Type B pancreatic cell (in vitro differentiated cells): ENCODE measurements at regions not wholly inside any gene's neighbourhood (a gene's known extent, or its start where the extent isn't known, plus 50 kb on each side); places are given as distances from the start of the nearest gene placed in this dataset.

Experiments used
- DNase-seq: peaks from one replicate; pipeline ENCODE4 v3.0.0; 2021; ENCODE audit warnings: mixed read lengths; ENCODE audit not compliant: unreplicated experiment; ENCODE audit errors: extremely low spot score
- H3K27ac Mint-ChIP-seq: 2 replicates; pipeline ENCODE4 v1.8.0; 2021; ENCODE audit warnings: mild to moderate bottlenecking, mixed read lengths
- H3K27me3 Mint-ChIP-seq: 2 replicates; pipeline ENCODE4 v1.8.0; 2021; ENCODE audit warnings: mixed read lengths
- H3K36me3 Mint-ChIP-seq: 2 replicates; pipeline ENCODE4 v1.8.0; 2021; ENCODE audit warnings: mixed read lengths
- H3K4me1 Mint-ChIP-seq: one replicate; pipeline ENCODE4 v1.8.0; 2021; ENCODE audit warnings: mixed read lengths; ENCODE audit not compliant: unreplicated experiment
- H3K4me3 Mint-ChIP-seq: 2 replicates; pipeline ENCODE4 v1.8.0; 2021; ENCODE audit warnings: mild to moderate bottlenecking, mixed read lengths
- H3K9me3 Mint-ChIP-seq: 2 replicates; pipeline ENCODE4 v1.8.0; 2021; ENCODE audit warnings: mixed read lengths
- TF ChIP-seq, protein P1 (sequence below): fragments of 200-600 bp; sonication (generic); conservative IDR thresholded peaks from 2 replicates; pipeline ENCODE4 v1.5.0; 2021; ENCODE audit warnings: antibody characterized with exemption, mild to moderate bottlenecking

DNA sequence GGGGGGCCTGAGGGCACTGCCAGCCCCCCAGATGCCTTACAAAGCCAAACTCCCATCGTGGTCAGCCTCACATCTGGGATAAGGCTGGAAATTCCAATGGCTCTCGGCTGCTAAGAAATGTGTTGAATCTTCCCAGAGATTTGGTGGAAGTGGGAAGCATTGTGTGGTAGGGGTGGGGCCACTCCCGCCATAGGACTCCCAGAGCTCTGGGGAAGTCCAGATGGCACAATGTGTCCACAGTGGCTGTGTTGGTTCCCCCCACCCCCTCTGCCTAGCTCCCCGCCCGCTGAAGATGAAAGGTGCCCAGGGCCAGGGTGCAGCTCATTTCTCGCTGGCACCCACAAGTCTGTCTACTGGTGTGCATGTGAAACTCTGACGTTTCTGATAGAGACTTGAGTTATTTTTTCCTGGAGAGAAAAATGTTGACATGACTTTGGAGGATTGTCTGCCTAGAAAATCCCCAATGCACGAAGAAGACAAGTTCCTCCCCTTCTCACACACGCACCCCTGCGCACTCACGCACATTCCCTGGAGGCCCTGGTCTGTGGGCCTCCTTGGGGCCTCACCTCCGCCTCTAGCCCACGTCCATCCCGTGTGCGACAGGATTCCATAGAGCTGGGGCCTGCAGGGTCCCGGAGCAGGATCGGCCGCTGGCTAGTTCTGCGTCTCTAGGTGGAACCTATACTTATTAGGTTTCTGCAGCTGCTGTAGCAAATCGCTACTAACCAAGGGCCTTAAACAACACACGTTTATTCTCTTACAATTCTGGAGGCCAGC is 199.1 kb downstream of the ZFP36L2 start:
- H3K4me1 Mint-ChIP-seq = peaks cover 58% of the 10 kb centered on the region
- no peak overlapping the region for H3K4me3 Mint-ChIP-seq
- TF ChIP-seq, protein P1, sequence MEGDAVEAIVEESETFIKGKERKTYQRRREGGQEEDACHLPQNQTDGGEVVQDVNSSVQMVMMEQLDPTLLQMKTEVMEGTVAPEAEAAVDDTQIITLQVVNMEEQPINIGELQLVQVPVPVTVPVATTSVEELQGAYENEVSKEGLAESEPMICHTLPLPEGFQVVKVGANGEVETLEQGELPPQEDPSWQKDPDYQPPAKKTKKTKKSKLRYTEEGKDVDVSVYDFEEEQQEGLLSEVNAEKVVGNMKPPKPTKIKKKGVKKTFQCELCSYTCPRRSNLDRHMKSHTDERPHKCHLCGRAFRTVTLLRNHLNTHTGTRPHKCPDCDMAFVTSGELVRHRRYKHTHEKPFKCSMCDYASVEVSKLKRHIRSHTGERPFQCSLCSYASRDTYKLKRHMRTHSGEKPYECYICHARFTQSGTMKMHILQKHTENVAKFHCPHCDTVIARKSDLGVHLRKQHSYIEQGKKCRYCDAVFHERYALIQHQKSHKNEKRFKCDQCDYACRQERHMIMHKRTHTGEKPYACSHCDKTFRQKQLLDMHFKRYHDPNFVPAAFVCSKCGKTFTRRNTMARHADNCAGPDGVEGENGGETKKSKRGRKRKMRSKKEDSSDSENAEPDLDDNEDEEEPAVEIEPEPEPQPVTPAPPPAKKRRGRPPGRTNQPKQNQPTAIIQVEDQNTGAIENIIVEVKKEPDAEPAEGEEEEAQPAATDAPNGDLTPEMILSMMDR = no peak

GRCh38 chr2:43026426-43027096 is 199.8 kb downstream of the ZFP36L2 start:
- Mint-ChIP-seq H3K9me3 (peaks cover 4% of the 10 kb centered on the region), H3K36me3 (peaks cover 3% of the 10 kb centered on the region), H3K27me3 (no peaks in the 10 kb centered on the region), H3K27ac (no peak overlapping the region), H3K4me1 (peaks cover 54% of the 10 kb centered on the region), H3K4me3 (no peak overlapping the region)
- TF ChIP-seq, protein P1 = no peak
- DNase-seq = no peak

More for the DNA sequence above, 199.1 kb downstream of the ZFP36L2 start:
- Mint-ChIP-seq H3K27ac (peak overlapping the region; percentile 26), H3K36me3 (peaks cover 5% of the 10 kb centered on the region), H3K27me3 (no peaks in the 10 kb centered on the region), H3K9me3 (peaks cover 6% of the 10 kb centered on the region)
- no peak for DNase-seq

DNA sequence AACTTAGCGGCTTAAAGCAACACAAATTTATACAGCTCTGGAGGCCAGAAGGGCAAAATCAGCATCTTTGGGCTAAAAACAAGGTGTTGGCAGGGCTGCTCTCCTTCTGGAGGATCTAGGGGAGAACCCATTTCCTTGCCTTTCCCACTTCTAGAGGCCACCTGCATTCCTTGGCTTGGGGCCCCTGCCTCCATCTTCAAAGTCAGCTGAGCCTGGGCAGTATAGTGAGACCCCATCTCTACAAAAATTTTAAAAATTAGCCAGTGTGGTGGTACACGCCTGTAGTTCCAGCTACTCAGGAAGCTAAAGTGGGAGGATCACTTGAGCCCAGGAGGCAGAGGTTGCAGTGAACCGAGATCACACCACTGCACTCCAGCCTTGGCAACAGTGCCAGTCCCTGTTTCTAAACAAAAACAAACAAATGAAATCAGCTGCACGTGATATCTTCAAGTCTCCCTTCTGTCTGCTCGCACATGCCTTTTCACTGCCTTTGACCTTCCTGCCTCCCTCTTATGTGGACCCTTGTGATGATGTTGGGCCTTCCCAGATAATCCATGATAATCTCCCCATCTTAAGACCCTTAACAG is 200.6 kb downstream of the ZFP36L2 start:
- TF ChIP-seq, protein P1 = no peak
- Mint-ChIP-seq H3K9me3 (peaks cover 4% of the 10 kb centered on the region), H3K4me1 (peaks cover 50% of the 10 kb centered on the region), H3K36me3 (peaks cover 3% of the 10 kb centered on the region), H3K27ac (no peak overlapping the region), H3K4me3 (no peak overlapping the region), H3K27me3 (no peaks in the 10 kb centered on the region)
- DNase-seq = no peak

- H3K4me3 Mint-ChIP-seq = no peak overlapping the region
- no peaks in the 10 kb centered on the region for H3K9me3 Mint-ChIP-seq
- peaks cover 3% of the 10 kb centered on the region for H3K36me3 Mint-ChIP-seq
- TF ChIP-seq, protein P1 = peak; percentile 81
- peaks cover 43% of the 10 kb centered on the region for H3K4me1 Mint-ChIP-seq
- peak overlapping the region; percentile 64 for H3K27ac Mint-ChIP-seq
- DNase-seq = no peak
- no peaks in the 10 kb centered on the region for H3K27me3 Mint-ChIP-seq
These were observed 201.8 kb downstream of the ZFP36L2 start for GRCh38 chr2:43024515-43025011.

GRCh38 chr2:43023791-43024514 is 202.5 kb downstream of the ZFP36L2 start:
- Mint-ChIP-seq H3K27ac (no peak overlapping the region), H3K27me3 (no peaks in the 10 kb centered on the region), H3K9me3 (no peaks in the 10 kb centered on the region), H3K4me3 (no peak overlapping the region), H3K4me1 (peaks cover 38% of the 10 kb centered on the region), H3K36me3 (peaks cover 3% of the 10 kb centered on the region)
- DNase-seq = no peak
- TF ChIP-seq, protein P1 = no peak
